ENCODE measurements at regions not wholly inside any gene's neighbourhood (a gene's known extent, or its start where the extent isn't known, plus 50 kb on each side); places are given as distances from the start of the nearest gene placed in this dataset.

DNA sequence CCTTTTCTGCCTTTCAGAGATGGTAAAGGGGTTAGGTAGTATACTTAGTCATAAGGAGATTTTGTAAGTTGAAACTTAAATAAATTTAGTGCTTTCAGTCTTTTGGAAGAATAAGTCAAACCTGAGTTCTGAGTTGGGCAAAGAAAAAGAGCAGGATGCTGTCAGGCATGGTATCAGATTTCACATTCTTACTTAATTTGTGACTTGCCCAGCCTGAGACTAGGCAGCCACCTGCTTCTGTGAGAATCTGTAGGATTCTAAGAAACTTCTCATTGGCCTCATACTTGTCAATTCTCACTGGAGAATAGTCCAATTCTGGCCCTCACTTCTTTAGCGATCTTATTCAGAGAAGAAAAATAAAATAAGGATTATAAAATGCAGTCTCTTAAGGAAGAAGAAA lies 577.5 kb downstream of the DIPK2A start:
- TF ChIP-seq, protein P1, sequence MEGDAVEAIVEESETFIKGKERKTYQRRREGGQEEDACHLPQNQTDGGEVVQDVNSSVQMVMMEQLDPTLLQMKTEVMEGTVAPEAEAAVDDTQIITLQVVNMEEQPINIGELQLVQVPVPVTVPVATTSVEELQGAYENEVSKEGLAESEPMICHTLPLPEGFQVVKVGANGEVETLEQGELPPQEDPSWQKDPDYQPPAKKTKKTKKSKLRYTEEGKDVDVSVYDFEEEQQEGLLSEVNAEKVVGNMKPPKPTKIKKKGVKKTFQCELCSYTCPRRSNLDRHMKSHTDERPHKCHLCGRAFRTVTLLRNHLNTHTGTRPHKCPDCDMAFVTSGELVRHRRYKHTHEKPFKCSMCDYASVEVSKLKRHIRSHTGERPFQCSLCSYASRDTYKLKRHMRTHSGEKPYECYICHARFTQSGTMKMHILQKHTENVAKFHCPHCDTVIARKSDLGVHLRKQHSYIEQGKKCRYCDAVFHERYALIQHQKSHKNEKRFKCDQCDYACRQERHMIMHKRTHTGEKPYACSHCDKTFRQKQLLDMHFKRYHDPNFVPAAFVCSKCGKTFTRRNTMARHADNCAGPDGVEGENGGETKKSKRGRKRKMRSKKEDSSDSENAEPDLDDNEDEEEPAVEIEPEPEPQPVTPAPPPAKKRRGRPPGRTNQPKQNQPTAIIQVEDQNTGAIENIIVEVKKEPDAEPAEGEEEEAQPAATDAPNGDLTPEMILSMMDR (IDR thresholded peaks at IDR 0.05) = no peak
- TF ChIP-seq POLR2A (IDR thresholded peaks at IDR 0.05) = no peak

All from lower leg skin (tissue), 3 donors.